Heart left ventricle (tissue), 16 donors: ENCODE measurements at regions not wholly inside any gene's neighbourhood (a gene's known extent, or its start where the extent isn't known, plus 50 kb on each side); places are given as distances from the start of the nearest gene placed in this dataset.

Experiments used
- ATAC-seq, 4 donors: fragments of 200-7000 bp; cut with Tn5 transposase; one replicate each; pipeline ENCODE4 v1.9.1; 2020 to 2022; ENCODE audit warnings: moderate library complexity in 4 of 4, mild to moderate bottlenecking in 3 of 4, moderate number of reproducible peaks in 1 of 4
- DNase-seq, 5 donors: peaks; one replicate each; pipeline ENCODE4 v3.0.0-alpha.2; 2020
- H3K27ac ChIP-seq, 12 donors: fragments of 200-600 bp; sonication (generic) in 4 of 12; one replicate each; pipeline versions ENCODE4 v1.5.0 to v1.8.0; 2016 to 2022; ENCODE audit warnings: mild to moderate bottlenecking in 2 of 12
- H3K27me3 ChIP-seq, 9 donors: fragments of 200-600 bp; sonication (generic) in 2 of 9; one replicate each; pipeline versions ENCODE4 v1.5.1 to v1.8.0; 2016 to 2022; ENCODE audit warnings: mild to moderate bottlenecking in 3 of 9
- H3K36me3 ChIP-seq, 9 donors: fragments of 200-600 bp; sonication (generic) in 2 of 9; one replicate each; pipeline versions ENCODE4 v1.5.0 to v1.8.0; 2018 to 2022; ENCODE audit warnings: mild to moderate bottlenecking in 2 of 9
- H3K4me1 ChIP-seq, 12 donors: fragments of 200-600 bp; sonication (generic) in 4 of 12; one replicate each; pipeline versions ENCODE4 v1.5.0 to v1.8.0; 2016 to 2022; ENCODE audit warnings: mild to moderate bottlenecking in 3 of 12
- H3K4me3 ChIP-seq, 12 donors: fragments of 200-600 bp; sonication (generic) in 4 of 12; one replicate each; pipeline versions ENCODE4 v1.5.0 to v1.8.0; 2017 to 2022; ENCODE audit warnings: mild to moderate bottlenecking in 9 of 12, moderate library complexity in 4 of 12
- H3K9me3 ChIP-seq, 12 donors: fragments of 200-600 bp; sonication (generic) in 4 of 12; one replicate each; pipeline versions ENCODE4 v1.5.0 to v1.8.0; 2016 to 2022; ENCODE audit warnings: mild to moderate bottlenecking in 1 of 12
- CTCF ChIP-seq, 12 donors: fragments of 200-600 bp; sonication (generic) in 4 of 12; IDR thresholded peaks; one replicate each; pipeline versions ENCODE4 v1.5.0 to v1.8.0; 2018 to 2022; ENCODE audit warnings: antibody characterized with exemption in 12 of 12, mild to moderate bottlenecking in 5 of 12
- POLR2A ChIP-seq, 2 donors: fragments of 450-650 bp; IDR thresholded peaks; one replicate each; pipeline ENCODE4 v1.6.1; 2017; ENCODE audit warnings: antibody characterized with exemption in 2 of 2, mild to moderate bottlenecking in 2 of 2, moderate library complexity in 2 of 2
- WGBS, 4 donors: extraction: QIAGEN DNeasy Blood & Tissue Kit in 2 of 4; methylation state at CpG; one replicate each; pipeline versions ENCODE4 v1.1.5 to v1.1.7; 2013 to 2018; 5-methylcytosine and 5-hydroxymethylcytosine counted together
- intact Hi-C, 10 donors: fragments of 100-400 bp; cut with DNase I; formaldehyde crosslinking; loops; one replicate each; pipeline versions ENCODE4 v1.11.1 to v1.14.2; 2022
- donor health status: ischemic (EF 13 %, LVEDD 7.1; RV severe dilation, severe dysfunction).
- donor health status: healthy with polysubstance abuse.
- donor health status: DM: no; HTN: yes; CAD: no.
- donor health status: DM: no; HTN: no; CAD: no.
- donor health status: ischemic (EF 25% LVEDD 6.9; RV normal size, moderate dysfunction).
- donor health status: ischemic (EF 25% LVEDD 5.7; RV mildly dilated, moderate dysfunction).
- donor health status: healthy.
- donor health status: DM: yes; HTN: yes; CAD: no.
- donor health status: ischemic (EF 35%, LVEDD 5.7; RV mildly dilated, moderate dysfunction).
- donor health status: nonischemic (EF 11% LVEDD 7.7; RV severe dilation, severe dysfunction).
- donor health status: DM: yes; HTN: yes; CAD: no.
- donor health status: PGD.
- donor health status: ischemic (EF 29% LVEDD 5.4; RV normal size, mild dysfunction).
- donor health status: nonischemic (EF 23%, LVEDD 6.1; RV moderate dilation, normal function).

- intact Hi-C loops = loop anchor here in 1 of 10 donors (10.0 kb wide), 1 partner anchor 128 kb away; no protein-coding TSS in a partner anchor
- Histone ChIP-seq H3K9me3 (peaks cover 0 to 6% (median 0%) of the 10 kb centered on the region in 12 donors), H3K4me1 (peaks cover 0 to 11% (median 0%) of the 10 kb centered on the region in 12 donors), H3K4me3 (no peak overlapping the region), H3K36me3 (no peaks in the 10 kb centered on the region), H3K27ac (no peak overlapping the region), H3K27me3 (no peaks in the 10 kb centered on the region)
- no peak for DNase-seq
- ATAC-seq = no peak
- TF ChIP-seq POLR2A (IDR thresholded peaks at IDR 0.05) (no peak), CTCF (IDR thresholded peaks at IDR 0.05) (no peak)
- 80 to 98% (median 86%) methylated on average over 1 of the region's 1 CpG for WGBS, 4 donors
Measured at GRCh38 chr1:113322439-113322838, 67.9 kb upstream of the MAGI3 start.

- ATAC-seq = no peak
- intact Hi-C loops = loop anchor here in 1 of 10 donors (10.0 kb wide), 1 partner anchor 130 kb away; no protein-coding TSS in a partner anchor
- WGBS, 4 donors = 84 to 90% (median 87%) methylated on average over 3 of the region's 3 CpGs
- no peak for DNase-seq
- Histone ChIP-seq H3K36me3 (no peaks in the 10 kb centered on the region), H3K4me1 (peaks cover 0 to 11% (median 0%) of the 10 kb centered on the region in 12 donors), H3K4me3 (no peak overlapping the region), H3K9me3 (no peaks in the 10 kb centered on the region), H3K27me3 (no peaks in the 10 kb centered on the region), H3K27ac (no peak overlapping the region)
- TF ChIP-seq CTCF (IDR thresholded peaks at IDR 0.05) (no peak), POLR2A (IDR thresholded peaks at IDR 0.05) (no peak)
Measured at GRCh38 chr1:113325022-113325421, 65.3 kb upstream of the MAGI3 start.

- Histone ChIP-seq H3K9me3 (no peaks in the 10 kb centered on the region), H3K4me1 (no peaks in the 10 kb centered on the region), H3K36me3 (no peaks in the 10 kb centered on the region), H3K27ac (no peak overlapping the region), H3K27me3 (no peaks in the 10 kb centered on the region), H3K4me3 (no peak overlapping the region)
- intact Hi-C loops = loop anchor here in 1 of 10 donors (10.0 kb wide), 1 partner anchor 132 kb away; no protein-coding TSS in a partner anchor
- no peak for ATAC-seq
- WGBS, 4 donors = 91 to 96% (median 91%) methylated on average over 2 of the region's 2 CpGs
- DNase-seq = no peak
- TF ChIP-seq CTCF (IDR thresholded peaks at IDR 0.05) = no peak
Measured at GRCh38 chr1:113326976-113327375, 63.3 kb upstream of the MAGI3 start.

- no peak for TF ChIP-seq CTCF (IDR thresholded peaks at IDR 0.05)
- Histone ChIP-seq H3K4me1 (no peaks in the 10 kb centered on the region), H3K4me3 (no peak overlapping the region), H3K36me3 (no peaks in the 10 kb centered on the region), H3K27me3 (no peaks in the 10 kb centered on the region), H3K9me3 (peaks cover 0 to 6% (median 0%) of the 10 kb centered on the region in 12 donors), H3K27ac (no peak overlapping the region)
- WGBS, 4 donors = 78 to 90% (median 83%) methylated on average over 2 of the region's 2 CpGs
- ATAC-seq = no peak
- intact Hi-C loops = no loop called here
- no peak for DNase-seq
Measured at GRCh38 chr1:113333056-113333455, 57.3 kb upstream of the MAGI3 start.
